ENCODE measurements at regions not wholly inside any gene's neighbourhood (a gene's known extent, or its start where the extent isn't known, plus 50 kb on each side); places are given as distances from the start of the nearest gene placed in this dataset.

GRCh38 chr1:168974611-168975010 is 131.9 kb upstream of the ATP1B1 start:
- Histone ChIP-seq H3K23ac (ENCODE audit: low read length) (no peak overlapping the region), H2AFZ (ENCODE audit: insufficient read depth, low read length, poor library complexity) (no peak overlapping the region), H3K27me3 (ENCODE audit: insufficient read depth, low read length) (no peaks in the 10 kb centered on the region), H3K18ac (ENCODE audit: low read length) (no peak overlapping the region), H3K27ac (ENCODE audit: low read depth, low read length) (no peak overlapping the region), H4K91ac (ENCODE audit: low read depth, low read length) (no peak overlapping the region), H3K36me3 (ENCODE audit: control insufficient read depth in 1 of 2, insufficient read depth in 2 of 2, low read length in 2 of 2) (no peaks in the 10 kb centered on the region), H3K4ac (ENCODE audit: low read depth, low read length) (no peak overlapping the region), H2BK5ac (ENCODE audit: low read depth, low read length, poor library complexity) (no peak overlapping the region), H3K4me1 (ENCODE audit: control insufficient read depth in 1 of 2, insufficient read depth in 2 of 2, low read length in 2 of 2) (peaks cover 3 to 8% of the 10 kb centered on the region in 2 experiments), H4K8ac (ENCODE audit: low read depth, low read length) (no peak overlapping the region), H3K79me2 (ENCODE audit: control insufficient read depth, insufficient read depth, low read length, poor library complexity) (no peaks in the 10 kb centered on the region), H3K4me3 (ENCODE audit: low read depth, low read length) (no peak overlapping the region), H3K14ac (ENCODE audit: low read length) (no peak overlapping the region), H2AK5ac (ENCODE audit: low read length) (no peak overlapping the region), H4K12ac (ENCODE audit: low read depth, low read length) (no peak overlapping the region), H2BK120ac (ENCODE audit: insufficient read depth, low read length, poor library complexity) (no peak overlapping the region), H2BK12ac (ENCODE audit: low read length) (no peak overlapping the region), H3K9me3 (ENCODE audit: insufficient read depth, low read depth, low read length) (no peaks in the 10 kb centered on the region), H3K9ac (ENCODE audit: low read length) (no peak overlapping the region), H3K4me2 (ENCODE audit: low read length) (no peak overlapping the region), H3K79me1 (ENCODE audit: low read length) (peaks cover 2% of the 10 kb centered on the region)
- peak; percentile 85 to 89 for DNase-seq

- Histone ChIP-seq H3K79me1 (ENCODE audit: low read length) (peaks cover 2% of the 10 kb centered on the region), H3K18ac (ENCODE audit: low read length) (no peak overlapping the region), H3K79me2 (ENCODE audit: control insufficient read depth, insufficient read depth, low read length, poor library complexity) (no peaks in the 10 kb centered on the region), H3K27me3 (ENCODE audit: insufficient read depth, low read length) (no peaks in the 10 kb centered on the region), H3K4me3 (ENCODE audit: low read depth, low read length) (no peak overlapping the region), H3K23ac (ENCODE audit: low read length) (no peak overlapping the region), H4K91ac (ENCODE audit: low read depth, low read length) (no peak overlapping the region), H4K8ac (ENCODE audit: low read depth, low read length) (no peak overlapping the region), H3K9me3 (ENCODE audit: insufficient read depth, low read depth, low read length) (no peaks in the 10 kb centered on the region), H2BK5ac (ENCODE audit: low read depth, low read length, poor library complexity) (no peak overlapping the region), H4K12ac (ENCODE audit: low read depth, low read length) (no peak overlapping the region), H3K27ac (ENCODE audit: low read depth, low read length) (no peak overlapping the region), H2BK12ac (ENCODE audit: low read length) (no peak overlapping the region), H2BK120ac (ENCODE audit: insufficient read depth, low read length, poor library complexity) (no peak overlapping the region), H2AFZ (ENCODE audit: insufficient read depth, low read length, poor library complexity) (no peak overlapping the region), H2AK5ac (ENCODE audit: low read length) (no peak overlapping the region), H3K4me1 (ENCODE audit: control insufficient read depth in 1 of 2, insufficient read depth in 2 of 2, low read length in 2 of 2) (peaks cover 3 to 8% of the 10 kb centered on the region in 2 experiments), H3K4ac (ENCODE audit: low read depth, low read length) (no peak overlapping the region), H3K9ac (ENCODE audit: low read length) (no peak overlapping the region), H3K36me3 (ENCODE audit: control insufficient read depth in 1 of 2, insufficient read depth in 2 of 2, low read length in 2 of 2) (no peaks in the 10 kb centered on the region), H3K14ac (ENCODE audit: low read length) (no peak overlapping the region), H3K4me2 (ENCODE audit: low read length) (no peak overlapping the region)
- WGBS (ENCODE audit: extremely low coverage, insufficient coverage, insufficient read length): no CpG with 5 or more reads among the region's 1 CpG
- DNase-seq: no peak
These were observed 130.2 kb upstream of the ATP1B1 start for GRCh38 chr1:168976267-168976666.

GRCh38 chr1:168977618-168978017 is 128.9 kb upstream of the ATP1B1 start:
- Histone ChIP-seq H2BK120ac (ENCODE audit: insufficient read depth, low read length, poor library complexity) (no peak overlapping the region), H3K79me2 (ENCODE audit: control insufficient read depth, insufficient read depth, low read length, poor library complexity) (no peaks in the 10 kb centered on the region), H2BK5ac (ENCODE audit: low read depth, low read length, poor library complexity) (no peak overlapping the region), H2AFZ (ENCODE audit: insufficient read depth, low read length, poor library complexity) (no peak overlapping the region), H3K27ac (ENCODE audit: low read depth, low read length) (no peak overlapping the region), H3K36me3 (ENCODE audit: control insufficient read depth in 1 of 2, insufficient read depth in 2 of 2, low read length in 2 of 2) (no peaks in the 10 kb centered on the region), H3K4me2 (ENCODE audit: low read length) (no peak overlapping the region), H3K4ac (ENCODE audit: low read depth, low read length) (no peak overlapping the region), H3K23ac (ENCODE audit: low read length) (no peak overlapping the region), H3K18ac (ENCODE audit: low read length) (no peak overlapping the region), H3K9ac (ENCODE audit: low read length) (no peak overlapping the region), H4K8ac (ENCODE audit: low read depth, low read length) (no peak overlapping the region), H4K12ac (ENCODE audit: low read depth, low read length) (no peak overlapping the region), H3K14ac (ENCODE audit: low read length) (no peak overlapping the region), H3K4me3 (ENCODE audit: low read depth, low read length) (no peak overlapping the region), H2BK12ac (ENCODE audit: low read length) (no peak overlapping the region), H3K27me3 (ENCODE audit: insufficient read depth, low read length) (no peaks in the 10 kb centered on the region), H3K79me1 (ENCODE audit: low read length) (peaks cover 2% of the 10 kb centered on the region), H3K9me3 (ENCODE audit: insufficient read depth, low read depth, low read length) (no peaks in the 10 kb centered on the region), H3K4me1 (ENCODE audit: control insufficient read depth in 1 of 2, insufficient read depth in 2 of 2, low read length in 2 of 2) (peaks cover 3 to 7% of the 10 kb centered on the region in 2 experiments), H2AK5ac (ENCODE audit: low read length) (no peak overlapping the region), H4K91ac (ENCODE audit: low read depth, low read length) (no peak overlapping the region)
- DNase-seq: no peak
- no CpG with 5 or more reads among the region's 5 CpGs for WGBS (ENCODE audit: extremely low coverage, insufficient coverage, insufficient read length)

- Histone ChIP-seq H2AK5ac (ENCODE audit: low read length) (no peak overlapping the region), H3K4ac (ENCODE audit: low read depth, low read length) (no peak overlapping the region), H4K12ac (ENCODE audit: low read depth, low read length) (no peak overlapping the region), H3K18ac (ENCODE audit: low read length) (no peak overlapping the region), H3K9ac (ENCODE audit: low read length) (no peak overlapping the region), H2BK5ac (ENCODE audit: low read depth, low read length, poor library complexity) (no peak overlapping the region), H2BK12ac (ENCODE audit: low read length) (no peak overlapping the region), H3K4me1 (ENCODE audit: control insufficient read depth in 1 of 2, insufficient read depth in 2 of 2, low read length in 2 of 2) (peaks cover 0 to 3% of the 10 kb centered on the region in 2 experiments), H3K4me3 (ENCODE audit: low read depth, low read length) (no peak overlapping the region), H3K27me3 (ENCODE audit: insufficient read depth, low read length) (no peaks in the 10 kb centered on the region), H3K14ac (ENCODE audit: low read length) (no peak overlapping the region), H3K36me3 (ENCODE audit: control insufficient read depth in 1 of 2, insufficient read depth in 2 of 2, low read length in 2 of 2) (no peaks in the 10 kb centered on the region), H2AFZ (ENCODE audit: insufficient read depth, low read length, poor library complexity) (no peak overlapping the region), H4K91ac (ENCODE audit: low read depth, low read length) (no peak overlapping the region), H2BK120ac (ENCODE audit: insufficient read depth, low read length, poor library complexity) (no peak overlapping the region), H3K79me1 (ENCODE audit: low read length) (no peaks in the 10 kb centered on the region), H3K23ac (ENCODE audit: low read length) (no peak overlapping the region), H4K8ac (ENCODE audit: low read depth, low read length) (no peak overlapping the region), H3K27ac (ENCODE audit: low read depth, low read length) (no peak overlapping the region), H3K4me2 (ENCODE audit: low read length) (no peak overlapping the region), H3K79me2 (ENCODE audit: control insufficient read depth, insufficient read depth, low read length, poor library complexity) (no peaks in the 10 kb centered on the region), H3K9me3 (ENCODE audit: insufficient read depth, low read depth, low read length) (no peaks in the 10 kb centered on the region)
- no CpG with 5 or more reads among the region's 4 CpGs for WGBS (ENCODE audit: extremely low coverage, insufficient coverage, insufficient read length)
- peak in 1 of 2 donors; percentile 19 for DNase-seq
These were observed 127.2 kb upstream of the ATP1B1 start for GRCh38 chr1:168979276-168979675.
